Pancreas (tissue), 10 donors: ENCODE measurements at regions not wholly inside any gene's neighbourhood (a gene's known extent, or its start where the extent isn't known, plus 50 kb on each side); places are given as distances from the start of the nearest gene placed in this dataset.

Experiments used
- ATAC-seq, 4 donors: fragments of 200-7000 bp; cut with Tn5 transposase; one replicate each; pipeline versions ENCODE4 v1.8.0 to v1.9.1; 2020; ENCODE audit warnings: mild to moderate bottlenecking in 4 of 4, moderate library complexity in 4 of 4
- DNase-seq, 6 donors: peaks; one replicate each; pipeline ENCODE4 v3.0.0-alpha.2; 2020
- FAIRE-seq: peaks from 2 replicates; lab custom pipeline; 2012; peaks lifted over from hg19 to GRCh38; lab: Jason Lieb, UNC
- H3K27ac ChIP-seq, 4 donors: fragments of 200-600 bp; sonication (generic); 1 replicate in 3 of 4; 2 replicates in 1 of 4; pipeline versions ENCODE4 v1.5.0 to v1.8.0; 2020
- H3K27me3 ChIP-seq, 4 donors: fragments of 200-600 bp; one replicate each; pipeline ENCODE4 v1.8.0; 2021
- H3K36me3 ChIP-seq, 3 donors: fragments of 200-600 bp; sonication (generic) in 1 of 3; one replicate each; pipeline versions ENCODE4 v1.5.0 to v1.8.0; 2020 to 2021
- H3K4me1 ChIP-seq, 3 donors: fragments of 200-600 bp; one replicate each; pipeline ENCODE4 v1.8.0; 2021
- H3K4me3 ChIP-seq, 4 donors: fragments of 200-600 bp; sonication (generic) in 2 of 4; one replicate each; pipeline versions ENCODE4 v1.5.0 to v1.8.0; 2020 to 2021
- H3K9me3 ChIP-seq, 4 donors: fragments of 200-600 bp; one replicate each; pipeline ENCODE4 v1.8.0; 2021
- WGBS, 2 donors: extraction: QIAGEN DNeasy Blood & Tissue Kit; methylation state at CpG; one replicate each; pipeline ENCODE4 v1.1.7; 2013; 5-methylcytosine and 5-hydroxymethylcytosine counted together
- intact Hi-C, 3 donors: fragments of 100-400 bp; cut with DNase I; formaldehyde crosslinking; loops; one replicate each; pipeline versions ENCODE4 v1.11.1 to v1.14.2; 2022
- TF ChIP-seq, protein P1 (sequence below), 4 donors: fragments of 200-600 bp; sonication (generic) in 3 of 4; IDR thresholded peaks; one replicate each; pipeline versions ENCODE4 v1.5.0 to v1.8.0; 2021; ENCODE audit warnings: antibody characterized with exemption in 4 of 4
- donor health status: healthy with polysubstance abuse.
- donor health status: DM: no; HTN: no; CAD: no; lungs with moderate emphysema.
- donor health status: DM: no; HTN: no; CAD: no.
- donor health status: control.
- donor health status: control.
- donor health status: Bipolar disorder and iron deficiency.
- donor health status: DM: yes; HTN: yes; CAD: no.
- donor health status: DM: no; HTN: no; CAD: no.
- donor health status: DM: no; HTN: no; CAD: no.
- donor health status: DM: yes; HTN: yes; CAD: no.

DNA sequence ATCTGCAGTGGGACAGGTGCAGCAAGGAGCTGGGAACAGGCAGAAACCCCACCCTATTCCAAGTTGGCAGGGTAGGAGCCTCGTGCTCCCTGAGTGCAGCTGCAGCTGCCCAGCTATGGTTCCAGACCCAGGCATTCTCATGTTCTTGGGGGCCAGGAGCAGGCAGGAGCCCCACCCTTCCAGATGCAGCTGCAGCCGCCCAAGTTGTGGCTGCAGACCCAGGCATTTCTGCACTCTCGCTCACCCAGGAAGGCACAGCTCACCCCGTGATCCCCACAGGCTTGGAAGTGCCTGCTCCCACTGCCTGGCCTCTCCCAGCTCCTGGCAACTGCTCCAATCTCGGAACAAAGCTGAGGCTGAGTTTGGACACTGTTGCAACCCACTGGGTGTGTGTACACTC lies 275.8 kb upstream of the ADRA1B start:
- H3K4me1 ChIP-seq, result no peaks in the 10 kb centered on the region
- intact Hi-C loops, result no loop called here
- H3K27me3 ChIP-seq, result no peaks in the 10 kb centered on the region
- no peak for ATAC-seq
- 51 to 71% methylated on average over 5 of the region's 5 CpGs for WGBS, 2 donors
- TF ChIP-seq, protein P1, sequence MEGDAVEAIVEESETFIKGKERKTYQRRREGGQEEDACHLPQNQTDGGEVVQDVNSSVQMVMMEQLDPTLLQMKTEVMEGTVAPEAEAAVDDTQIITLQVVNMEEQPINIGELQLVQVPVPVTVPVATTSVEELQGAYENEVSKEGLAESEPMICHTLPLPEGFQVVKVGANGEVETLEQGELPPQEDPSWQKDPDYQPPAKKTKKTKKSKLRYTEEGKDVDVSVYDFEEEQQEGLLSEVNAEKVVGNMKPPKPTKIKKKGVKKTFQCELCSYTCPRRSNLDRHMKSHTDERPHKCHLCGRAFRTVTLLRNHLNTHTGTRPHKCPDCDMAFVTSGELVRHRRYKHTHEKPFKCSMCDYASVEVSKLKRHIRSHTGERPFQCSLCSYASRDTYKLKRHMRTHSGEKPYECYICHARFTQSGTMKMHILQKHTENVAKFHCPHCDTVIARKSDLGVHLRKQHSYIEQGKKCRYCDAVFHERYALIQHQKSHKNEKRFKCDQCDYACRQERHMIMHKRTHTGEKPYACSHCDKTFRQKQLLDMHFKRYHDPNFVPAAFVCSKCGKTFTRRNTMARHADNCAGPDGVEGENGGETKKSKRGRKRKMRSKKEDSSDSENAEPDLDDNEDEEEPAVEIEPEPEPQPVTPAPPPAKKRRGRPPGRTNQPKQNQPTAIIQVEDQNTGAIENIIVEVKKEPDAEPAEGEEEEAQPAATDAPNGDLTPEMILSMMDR (IDR thresholded peaks at IDR 0.05), result no peak
- DNase-seq, result no peak
- no peaks in the 10 kb centered on the region for H3K36me3 ChIP-seq
- H3K4me3 ChIP-seq, result no peak overlapping the region
- no peaks in the 10 kb centered on the region for H3K9me3 ChIP-seq
- no peak for FAIRE-seq
- no peak overlapping the region for H3K27ac ChIP-seq

DNA sequence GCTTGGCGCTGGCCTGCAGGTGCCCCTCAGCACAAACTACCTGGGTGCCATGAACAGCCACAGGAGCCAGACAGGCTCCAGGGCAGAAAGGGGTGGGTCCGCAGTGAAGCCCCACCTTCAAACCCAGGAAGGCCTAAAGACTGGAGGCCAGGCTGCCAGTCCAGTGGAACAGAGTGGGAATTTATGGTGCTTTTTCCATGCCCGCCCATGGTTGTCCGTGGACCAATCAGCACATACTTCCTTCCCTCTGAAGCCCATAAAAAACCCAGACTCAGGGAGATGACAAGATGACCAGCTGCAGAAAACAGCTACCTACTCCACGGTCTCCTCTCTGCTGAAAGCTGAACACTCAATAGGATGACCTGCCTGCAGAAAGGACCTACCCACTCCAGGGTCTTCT lies 275.4 kb upstream of the ADRA1B start:
- WGBS, 2 donors, result 63 to 69% methylated on average over 5 of the region's 5 CpGs
- no peak overlapping the region for H3K27ac ChIP-seq
- intact Hi-C loops, result no loop called here

DNA sequence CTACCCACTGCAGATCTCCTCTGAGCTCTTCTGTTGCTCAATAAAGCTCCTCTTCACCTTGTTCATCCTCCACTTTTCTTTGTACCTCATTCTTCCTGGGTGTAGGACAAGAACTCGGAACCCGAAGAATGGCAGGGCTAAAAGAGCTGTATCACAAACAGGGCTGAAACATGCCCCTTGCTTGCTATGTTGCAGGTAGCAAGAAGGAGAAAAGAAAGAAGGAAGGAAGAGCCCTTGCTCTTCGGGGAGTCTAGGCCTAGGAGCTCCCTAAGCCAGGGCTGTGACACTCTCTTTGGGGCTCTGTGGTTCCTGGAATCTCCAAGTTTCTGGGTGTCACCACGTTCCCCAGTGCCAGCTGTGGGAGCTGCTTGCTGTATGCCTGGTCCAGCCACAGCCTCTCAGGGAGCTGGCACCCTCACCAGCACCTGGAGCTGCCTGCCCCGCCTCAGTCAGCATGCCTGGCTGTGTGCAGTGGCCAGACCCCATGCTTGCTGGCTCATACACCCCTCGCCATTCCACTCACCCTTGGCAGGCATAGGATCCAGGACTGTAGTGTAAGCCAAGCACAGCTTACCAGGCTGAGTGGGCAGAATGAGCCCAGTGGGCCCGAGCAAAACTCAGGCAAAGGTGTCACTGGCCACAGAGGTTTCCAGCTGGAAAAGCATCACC lies 274.8 kb upstream of the ADRA1B start:
- no peak for ATAC-seq
- FAIRE-seq, result no peak
- Histone ChIP-seq H3K27ac (no peak overlapping the region), H3K4me3 (no peak overlapping the region), H3K4me1 (no peaks in the 10 kb centered on the region), H3K27me3 (no peaks in the 10 kb centered on the region), H3K36me3 (no peaks in the 10 kb centered on the region), H3K9me3 (no peaks in the 10 kb centered on the region)
- intact Hi-C loops, result no loop called here
- TF ChIP-seq, protein P1 (IDR thresholded peaks at IDR 0.05), result no peak
- DNase-seq, result no peak
- WGBS, 2 donors, result 51 to 74% methylated on average over 7 of the region's 7 CpGs

More for the DNA sequence above, 275.4 kb upstream of the ADRA1B start:
- TF ChIP-seq, protein P1 (IDR thresholded peaks at IDR 0.05), result no peak
- Histone ChIP-seq H3K4me1 (no peaks in the 10 kb centered on the region), H3K4me3 (no peak overlapping the region), H3K36me3 (no peaks in the 10 kb centered on the region), H3K9me3 (no peaks in the 10 kb centered on the region), H3K27me3 (no peaks in the 10 kb centered on the region)
- ATAC-seq (no peak), DNase-seq (no peak), FAIRE-seq (no peak)

DNA sequence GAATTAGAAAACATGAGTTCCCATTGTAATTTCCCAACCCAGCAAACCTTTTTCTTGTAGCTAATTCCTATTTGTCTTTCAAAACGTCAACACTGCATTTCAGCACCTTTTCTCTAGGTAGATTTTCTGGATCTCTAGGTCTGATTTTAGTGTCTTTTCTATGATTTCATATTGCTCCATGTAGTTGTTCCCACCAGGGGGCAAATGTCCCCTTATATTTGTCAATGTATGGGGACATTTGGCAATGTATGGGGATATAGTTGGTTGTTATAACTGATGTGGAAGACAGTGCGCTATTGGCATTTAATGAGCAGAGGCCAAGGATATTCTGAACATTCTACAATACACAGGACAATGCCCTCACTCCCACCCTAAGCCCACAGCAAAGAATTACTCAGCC lies 273.9 kb upstream of the ADRA1B start:
- ATAC-seq (no peak), DNase-seq (no peak), FAIRE-seq (no peak)
- H3K27me3 ChIP-seq, result no peaks in the 10 kb centered on the region
- no peaks in the 10 kb centered on the region for H3K4me1 ChIP-seq
- H3K9me3 ChIP-seq, result no peaks in the 10 kb centered on the region
- WGBS, 2 donors, result 67 to 75% methylated on average over 2 of the region's 2 CpGs
- no peak overlapping the region for H3K27ac ChIP-seq
- TF ChIP-seq, protein P1 (IDR thresholded peaks at IDR 0.05), result no peak
- no peaks in the 10 kb centered on the region for H3K36me3 ChIP-seq
- no peak overlapping the region for H3K4me3 ChIP-seq
- intact Hi-C loops, result no loop called here

DNA sequence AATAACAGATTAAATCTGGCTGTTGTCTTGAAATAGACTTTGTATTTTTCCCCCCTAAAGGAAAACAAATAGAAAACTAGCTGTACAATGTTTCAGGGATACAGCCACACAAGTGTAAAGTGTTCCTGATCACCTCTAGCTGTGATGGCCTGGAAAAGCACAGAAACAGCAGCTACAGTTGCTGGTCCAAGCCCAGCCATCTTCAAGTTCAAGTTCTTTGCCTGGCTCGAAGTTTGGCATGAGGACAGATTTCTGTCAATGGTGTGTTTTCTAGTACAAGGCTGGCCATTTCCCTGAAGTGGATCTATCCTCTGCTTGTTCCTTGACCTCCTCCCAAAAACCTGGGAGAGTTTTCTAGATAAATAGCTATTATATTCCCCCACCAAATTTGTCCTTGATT lies 272.2 kb upstream of the ADRA1B start:
- ATAC-seq (no peak), FAIRE-seq (no peak), DNase-seq (no peak)
- H3K4me3 ChIP-seq, result no peak overlapping the region
- intact Hi-C loops, result no loop called here
- no peaks in the 10 kb centered on the region for H3K27me3 ChIP-seq
- no peaks in the 10 kb centered on the region for H3K36me3 ChIP-seq
- no peak overlapping the region for H3K27ac ChIP-seq
- 5 to 20% methylated on average over 1 of the region's 1 CpG for WGBS, 2 donors
- TF ChIP-seq, protein P1 (IDR thresholded peaks at IDR 0.05), result no peak
- no peaks in the 10 kb centered on the region for H3K4me1 ChIP-seq
- no peaks in the 10 kb centered on the region for H3K9me3 ChIP-seq
